Uterus (tissue), 3 donors: ENCODE measurements at regions not wholly inside any gene's neighbourhood (a gene's known extent, or its start where the extent isn't known, plus 50 kb on each side); places are given as distances from the start of the nearest gene placed in this dataset.

Source experiments
- DNase-seq, 2 donors: peaks; one replicate each; pipeline ENCODE4 v3.0.0-alpha.2; 2019 to 2020
- H3K27ac ChIP-seq, 2 donors: fragments of 200-600 bp; sonication (generic); 1 replicate in 1 of 2; 2 replicates in 1 of 2; pipeline ENCODE4 v1.5.1; 2016 to 2018
- H3K27me3 ChIP-seq, 2 donors: fragments of 200-600 bp; sonication (generic); one replicate each; pipeline ENCODE4 v1.5.1; 2018 to 2019; ENCODE audit warnings: control low read depth in 1 of 2
- H3K36me3 ChIP-seq, 2 donors: fragments of 200-600 bp; sonication (generic); one replicate each; pipeline ENCODE4 v1.5.1; 2019; ENCODE audit warnings: control low read depth in 1 of 2
- H3K4me1 ChIP-seq, 2 donors: fragments of 200-600 bp; sonication (generic); one replicate each; pipeline ENCODE4 v1.5.1; 2018 to 2019; ENCODE audit warnings: control low read depth in 1 of 2
- H3K4me3 ChIP-seq, 2 donors: fragments of 200-600 bp; sonication (generic); 1 replicate in 1 of 2; 2 replicates in 1 of 2; pipeline ENCODE4 v1.5.1; 2018 to 2019; ENCODE audit warnings: mild to moderate bottlenecking in 1 of 2
- H3K9me3 ChIP-seq, 2 donors: fragments of 200-600 bp; sonication (generic); one replicate each; pipeline ENCODE4 v1.5.1; 2019; ENCODE audit warnings: control low read depth in 1 of 2
- CTCF ChIP-seq, 4 experiments: fragments of 200-600 bp in 2 of 4; fragments of 450-650 bp in 2 of 4; sonication (generic) in 2 of 4; IDR thresholded peaks; one replicate each; pipeline ENCODE4 v1.5.1; 2016 to 2019; ENCODE audit warnings: antibody characterized with exemption in 4 of 4, mild to moderate bottlenecking in 2 of 4, moderate library complexity in 1 of 4
- POLR2A ChIP-seq, 2 donors: fragments of 450-650 bp; IDR thresholded peaks; one replicate each; pipeline ENCODE4 v1.6.1; 2016; ENCODE audit warnings: antibody characterized with exemption in 2 of 2, mild to moderate bottlenecking in 1 of 2, moderate library complexity in 1 of 2
- intact Hi-C: fragments of 100-400 bp; cut with DNase I; formaldehyde crosslinking; loops from one replicate; pipeline ENCODE4 v1.15.1; 2023; ENCODE audit warnings: low total_unique reads
- donor health status: DM: yes; HTN: yes; CAD: no.

- no peaks in the 10 kb centered on the region for H3K36me3 ChIP-seq
- H3K4me1 ChIP-seq = no peaks in the 10 kb centered on the region
- DNase-seq = no peak
- H3K9me3 ChIP-seq = no peaks in the 10 kb centered on the region
- TF ChIP-seq POLR2A (IDR thresholded peaks at IDR 0.05) (no peak), CTCF (IDR thresholded peaks at IDR 0.05) (no peak)
- intact Hi-C loops = no loop called here
- H3K27ac ChIP-seq = no peak overlapping the region
- no peaks in the 10 kb centered on the region for H3K27me3 ChIP-seq
- H3K4me3 ChIP-seq = no peak overlapping the region
Measured at GRCh38 chr4:19130866-19131265, 1109.3 kb upstream of the LCORL start.

- no peak for TF ChIP-seq CTCF (IDR thresholded peaks at IDR 0.05)
- TF ChIP-seq POLR2A (IDR thresholded peaks at IDR 0.05) = no peak
- Histone ChIP-seq H3K4me1 (no peaks in the 10 kb centered on the region), H3K27ac (no peak overlapping the region), H3K9me3 (no peaks in the 10 kb centered on the region), H3K4me3 (no peak overlapping the region), H3K36me3 (no peaks in the 10 kb centered on the region), H3K27me3 (no peaks in the 10 kb centered on the region)
- intact Hi-C loops = no loop called here
- DNase-seq = no peak
Measured at GRCh38 chr4:19128176-19128575, 1106.6 kb upstream of the LCORL start.

- no peak overlapping the region for H3K4me3 ChIP-seq
- intact Hi-C loops = no loop called here
- TF ChIP-seq CTCF (IDR thresholded peaks at IDR 0.05) (no peak), POLR2A (IDR thresholded peaks at IDR 0.05) (no peak)
Measured at GRCh38 chr4:19126903-19127302, 1105.3 kb upstream of the LCORL start.

GRCh38 chr4:19123681-19124080 lies 1102.1 kb upstream of the LCORL start:
- TF ChIP-seq CTCF (IDR thresholded peaks at IDR 0.05) = no peak
- no peak for TF ChIP-seq POLR2A (IDR thresholded peaks at IDR 0.05)
- Histone ChIP-seq H3K27ac (no peak overlapping the region), H3K4me3 (no peak overlapping the region), H3K4me1 (no peaks in the 10 kb centered on the region), H3K36me3 (no peaks in the 10 kb centered on the region), H3K27me3 (no peaks in the 10 kb centered on the region), H3K9me3 (no peaks in the 10 kb centered on the region)
- intact Hi-C loops = no loop called here
- no peak for DNase-seq

More at GRCh38 chr4:19126903-19127302, 1105.3 kb upstream of the LCORL start:
- H3K36me3 ChIP-seq = no peaks in the 10 kb centered on the region
- no peak overlapping the region for H3K27ac ChIP-seq
- no peaks in the 10 kb centered on the region for H3K27me3 ChIP-seq
- H3K9me3 ChIP-seq = no peaks in the 10 kb centered on the region
- DNase-seq = no peak
- no peaks in the 10 kb centered on the region for H3K4me1 ChIP-seq

- Histone ChIP-seq H3K9me3 (no peaks in the 10 kb centered on the region), H3K4me3 (no peak overlapping the region), H3K36me3 (no peaks in the 10 kb centered on the region), H3K27ac (no peak overlapping the region), H3K27me3 (no peaks in the 10 kb centered on the region), H3K4me1 (no peaks in the 10 kb centered on the region)
- no peak for TF ChIP-seq CTCF (IDR thresholded peaks at IDR 0.05)
- TF ChIP-seq POLR2A (IDR thresholded peaks at IDR 0.05) = no peak
- no peak for DNase-seq
- intact Hi-C loops = no loop called here
Measured at GRCh38 chr4:19119904-19120560, 1098.5 kb upstream of the LCORL start.
